ENCODE measurements at regions not wholly inside any gene's neighbourhood (a gene's known extent, or its start where the extent isn't known, plus 50 kb on each side); places are given as distances from the start of the nearest gene placed in this dataset.

- no peak for TF ChIP-seq CTCF (IDR thresholded peaks at IDR 0.05)
- no peak for TF ChIP-seq POLR2A (IDR thresholded peaks at IDR 0.05)
Observed at GRCh38 chr3:101925564-101925963, 76.2 kb downstream of the NFKBIZ start.

Data from Peyer's patch (tissue), 4 donors.